Activated CD4-positive, alpha-beta memory T cell treated with anti-CD3 and anti-CD28 coated beads for 36 hours (primary cell): ENCODE measurements at regions not wholly inside any gene's neighbourhood (a gene's known extent, or its start where the extent isn't known, plus 50 kb on each side); places are given as distances from the start of the nearest gene placed in this dataset.

Experiments used
- CTCF ChIA-PET: fragments of 350-600 bp; sonication (Branson Sonifier 250); formaldehyde crosslinking; loops from one replicate; lab custom pipeline; 2021; ENCODE audit warnings: antibody characterized with exemption, inconsistent platforms; lab: Charles Lee
- POLR2A ChIA-PET: fragments of 350-600 bp; sonication (Branson Sonifier 250); formaldehyde crosslinking; loops from one replicate; lab custom pipeline; 2021; ENCODE audit warnings: antibody characterized with exemption; lab: Charles Lee
- DNase-seq: peaks from one replicate; pipeline ENCODE4 v3.0.0-alpha.2; 2020
- H3K27ac Mint-ChIP-seq: one replicate; pipeline ENCODE4 v1.8.0; 2021; ENCODE audit warnings: mixed read lengths
- H3K27me3 Mint-ChIP-seq: one replicate; pipeline ENCODE4 v1.8.0; 2021; ENCODE audit warnings: mixed read lengths
- H3K36me3 Mint-ChIP-seq: one replicate; pipeline ENCODE4 v1.8.0; 2021; ENCODE audit warnings: mixed read lengths
- H3K4me1 Mint-ChIP-seq: one replicate; pipeline ENCODE4 v1.8.0; 2021; ENCODE audit warnings: low read depth, mixed read lengths
- H3K4me3 Mint-ChIP-seq: one replicate; pipeline ENCODE4 v1.8.0; 2021; ENCODE audit warnings: mild to moderate bottlenecking, mixed read lengths
- H3K9me3 Mint-ChIP-seq: one replicate; pipeline ENCODE4 v1.8.0; 2021; ENCODE audit warnings: mixed read lengths
- intact Hi-C: fragments of 100-400 bp; cut with micrococcal nuclease; formaldehyde crosslinking; loops from one replicate; pipeline ENCODE4 v1.15.1; 2023

- no peak overlapping the region for H3K27ac Mint-ChIP-seq
- intact Hi-C loops, result no loop called here
- H3K27me3 Mint-ChIP-seq, result no peaks in the 10 kb centered on the region
- no peaks in the 10 kb centered on the region for H3K36me3 Mint-ChIP-seq
- H3K9me3 Mint-ChIP-seq, result no peaks in the 10 kb centered on the region
- H3K4me1 Mint-ChIP-seq, result no peaks in the 10 kb centered on the region
- no peak overlapping the region for H3K4me3 Mint-ChIP-seq
- CTCF ChIA-PET, result no interaction called here
- POLR2A ChIA-PET, result no interaction called here
- no peak for DNase-seq
These were observed 110.3 kb upstream of the ESRRG start for GRCh38 chr1:216833509-216833908.

GRCh38 chr1:216832192-216832591 is 109.0 kb upstream of the ESRRG start:
- H3K36me3 Mint-ChIP-seq, result no peaks in the 10 kb centered on the region
- H3K4me3 Mint-ChIP-seq, result no peak overlapping the region
- intact Hi-C loops, result no loop called here
- no peaks in the 10 kb centered on the region for H3K27me3 Mint-ChIP-seq
- H3K27ac Mint-ChIP-seq, result no peak overlapping the region
- CTCF ChIA-PET, result no interaction called here
- H3K9me3 Mint-ChIP-seq, result no peaks in the 10 kb centered on the region
- POLR2A ChIA-PET, result no interaction called here
- H3K4me1 Mint-ChIP-seq, result no peaks in the 10 kb centered on the region
- no peak for DNase-seq

GRCh38 chr1:216830424-216831210 is 107.4 kb upstream of the ESRRG start:
- no peak for DNase-seq

GRCh38 chr1:216827251-216827650 is 104.0 kb upstream of the ESRRG start:
- H3K9me3 Mint-ChIP-seq, result peaks cover 2% of the 10 kb centered on the region
- no peak overlapping the region for H3K27ac Mint-ChIP-seq
- intact Hi-C loops, result no loop called here
- ChIA-PET CTCF (no interaction called here), POLR2A (no interaction called here)
- H3K36me3 Mint-ChIP-seq, result no peaks in the 10 kb centered on the region
- no peaks in the 10 kb centered on the region for H3K27me3 Mint-ChIP-seq
- H3K4me3 Mint-ChIP-seq, result no peak overlapping the region
- no peaks in the 10 kb centered on the region for H3K4me1 Mint-ChIP-seq
- no peak for DNase-seq

More at GRCh38 chr1:216830424-216831210, 107.4 kb upstream of the ESRRG start:
- Mint-ChIP-seq H3K27me3 (no peaks in the 10 kb centered on the region), H3K9me3 (no peaks in the 10 kb centered on the region), H3K4me1 (no peaks in the 10 kb centered on the region), H3K36me3 (no peaks in the 10 kb centered on the region), H3K4me3 (no peak overlapping the region), H3K27ac (no peak overlapping the region)
- intact Hi-C loops, result no loop called here
- CTCF ChIA-PET, result no interaction called here
- POLR2A ChIA-PET, result no interaction called here

- CTCF ChIA-PET, result no interaction called here
- H3K27me3 Mint-ChIP-seq, result no peaks in the 10 kb centered on the region
These were observed 103.4 kb upstream of the ESRRG start for GRCh38 chr1:216826646-216827045.

GRCh38 chr1:216826214-216826613 is 103.0 kb upstream of the ESRRG start:
- Mint-ChIP-seq H3K4me3 (no peak overlapping the region), H3K36me3 (no peaks in the 10 kb centered on the region), H3K27ac (no peak overlapping the region), H3K4me1 (no peaks in the 10 kb centered on the region), H3K9me3 (peaks cover 2% of the 10 kb centered on the region), H3K27me3 (no peaks in the 10 kb centered on the region)
- ChIA-PET CTCF (no interaction called here), POLR2A (no interaction called here)
- no peak for DNase-seq
- intact Hi-C loops, result no loop called here

More at GRCh38 chr1:216826646-216827045, 103.4 kb upstream of the ESRRG start:
- no peak overlapping the region for H3K27ac Mint-ChIP-seq
- no peak overlapping the region for H3K4me3 Mint-ChIP-seq
- POLR2A ChIA-PET, result no interaction called here
- H3K9me3 Mint-ChIP-seq, result peaks cover 2% of the 10 kb centered on the region
- H3K4me1 Mint-ChIP-seq, result no peaks in the 10 kb centered on the region
- DNase-seq, result no peak
- intact Hi-C loops, result no loop called here
- H3K36me3 Mint-ChIP-seq, result no peaks in the 10 kb centered on the region

- H3K36me3 Mint-ChIP-seq, result no peaks in the 10 kb centered on the region
- H3K27me3 Mint-ChIP-seq, result no peaks in the 10 kb centered on the region
- H3K4me1 Mint-ChIP-seq, result no peaks in the 10 kb centered on the region
- ChIA-PET CTCF (no interaction called here), POLR2A (no interaction called here)
- no peak for DNase-seq
- intact Hi-C loops, result no loop called here
- H3K4me3 Mint-ChIP-seq, result no peak overlapping the region
- no peak overlapping the region for H3K27ac Mint-ChIP-seq
- H3K9me3 Mint-ChIP-seq, result peaks cover 2% of the 10 kb centered on the region
These were observed 102.3 kb upstream of the ESRRG start for GRCh38 chr1:216825557-216825956.

- no peaks in the 10 kb centered on the region for H3K27me3 Mint-ChIP-seq
- no peaks in the 10 kb centered on the region for H3K36me3 Mint-ChIP-seq
- H3K4me3 Mint-ChIP-seq, result no peak overlapping the region
- H3K9me3 Mint-ChIP-seq, result peaks cover 2% of the 10 kb centered on the region
- no peak overlapping the region for H3K27ac Mint-ChIP-seq
- CTCF ChIA-PET, result no interaction called here
- POLR2A ChIA-PET, result no interaction called here
- DNase-seq, result no peak
- intact Hi-C loops, result no loop called here
- no peaks in the 10 kb centered on the region for H3K4me1 Mint-ChIP-seq
These were observed 101.3 kb upstream of the ESRRG start for GRCh38 chr1:216824511-216824910.

- intact Hi-C loops, result no loop called here
- Mint-ChIP-seq H3K36me3 (no peaks in the 10 kb centered on the region), H3K9me3 (peaks cover 2% of the 10 kb centered on the region), H3K4me1 (no peaks in the 10 kb centered on the region), H3K27me3 (no peaks in the 10 kb centered on the region), H3K4me3 (no peak overlapping the region), H3K27ac (no peak overlapping the region)
- ChIA-PET POLR2A (no interaction called here), CTCF (no interaction called here)
- DNase-seq, result no peak
These were observed 100.5 kb upstream of the ESRRG start for GRCh38 chr1:216823731-216824130.

GRCh38 chr1:216822480-216822879 is 99.3 kb upstream of the ESRRG start:
- no peak overlapping the region for H3K27ac Mint-ChIP-seq
- intact Hi-C loops, result no loop called here
- H3K4me1 Mint-ChIP-seq, result no peaks in the 10 kb centered on the region
- H3K36me3 Mint-ChIP-seq, result no peaks in the 10 kb centered on the region
- no peak for DNase-seq
- no peaks in the 10 kb centered on the region for H3K27me3 Mint-ChIP-seq
- ChIA-PET POLR2A (no interaction called here), CTCF (no interaction called here)
- no peak overlapping the region for H3K4me3 Mint-ChIP-seq
- H3K9me3 Mint-ChIP-seq, result peaks cover 2% of the 10 kb centered on the region

GRCh38 chr1:216820345-216820744 is 97.1 kb upstream of the ESRRG start:
- Mint-ChIP-seq H3K4me3 (no peak overlapping the region), H3K9me3 (peaks cover 2% of the 10 kb centered on the region), H3K36me3 (no peaks in the 10 kb centered on the region), H3K4me1 (no peaks in the 10 kb centered on the region), H3K27ac (no peak overlapping the region), H3K27me3 (no peaks in the 10 kb centered on the region)
- intact Hi-C loops, result no loop called here
- ChIA-PET POLR2A (no interaction called here), CTCF (no interaction called here)
- DNase-seq, result no peak

GRCh38 chr1:216818284-216818683 is 95.1 kb upstream of the ESRRG start:
- POLR2A ChIA-PET, result no interaction called here
- DNase-seq, result no peak
- CTCF ChIA-PET, result no interaction called here
- intact Hi-C loops, result no loop called here
- Mint-ChIP-seq H3K27me3 (no peaks in the 10 kb centered on the region), H3K9me3 (no peaks in the 10 kb centered on the region), H3K4me1 (no peaks in the 10 kb centered on the region), H3K4me3 (no peak overlapping the region), H3K36me3 (no peaks in the 10 kb centered on the region), H3K27ac (no peak overlapping the region)
